Endothelial cell (in vitro differentiated cells): ENCODE measurements at regions not wholly inside any gene's neighbourhood (a gene's known extent, or its start where the extent isn't known, plus 50 kb on each side); places are given as distances from the start of the nearest gene placed in this dataset.

ENCODE experiments used
- DNase-seq: peaks from one replicate; pipeline ENCODE4 v3.0.0; 2021; ENCODE audit warnings: low spot score
- H3K27ac Mint-ChIP-seq: one replicate; pipeline ENCODE4 v1.8.0; 2021; ENCODE audit warnings: mixed read lengths, inconsistent platforms; ENCODE audit not compliant: unreplicated experiment
- H3K27me3 Mint-ChIP-seq: one replicate; pipeline ENCODE4 v1.8.0; 2021; ENCODE audit warnings: mild to moderate bottlenecking, moderate library complexity, mixed read lengths, inconsistent platforms; ENCODE audit not compliant: unreplicated experiment
- H3K36me3 Mint-ChIP-seq: one replicate; pipeline ENCODE4 v1.8.0; 2021; ENCODE audit warnings: mild to moderate bottlenecking, low read depth, mixed read lengths, inconsistent platforms; ENCODE audit not compliant: unreplicated experiment
- H3K4me1 Mint-ChIP-seq: one replicate; pipeline ENCODE4 v1.8.0; 2021; ENCODE audit warnings: mild to moderate bottlenecking, mixed read lengths, inconsistent platforms; ENCODE audit not compliant: unreplicated experiment
- H3K4me3 Mint-ChIP-seq: one replicate; pipeline ENCODE4 v1.8.0; 2021; ENCODE audit warnings: mild to moderate bottlenecking, mixed read lengths, inconsistent platforms; ENCODE audit not compliant: unreplicated experiment
- H3K9me3 Mint-ChIP-seq: one replicate; pipeline ENCODE4 v1.8.0; 2021; ENCODE audit warnings: mixed read lengths, inconsistent platforms; ENCODE audit not compliant: unreplicated experiment
- CTCF ChIP-seq: fragments of 200-600 bp; sonication (generic); IDR thresholded peaks from one replicate; pipeline ENCODE4 v1.5.0; 2021; ENCODE audit warnings: antibody characterized with exemption; ENCODE audit not compliant: unreplicated experiment

- no peak for TF ChIP-seq CTCF
- H3K9me3 Mint-ChIP-seq = peaks cover 28% of the 10 kb centered on the region
- no peaks in the 10 kb centered on the region for H3K4me1 Mint-ChIP-seq
- H3K27me3 Mint-ChIP-seq = no peaks in the 10 kb centered on the region
- no peak overlapping the region for H3K4me3 Mint-ChIP-seq
- no peak for DNase-seq
- H3K36me3 Mint-ChIP-seq = no peaks in the 10 kb centered on the region
- no peak overlapping the region for H3K27ac Mint-ChIP-seq
Measured at GRCh38 chr16:7103056-7103455, 229.6 kb upstream of the RBFOX1 start.

- peaks cover 39% of the 10 kb centered on the region for H3K9me3 Mint-ChIP-seq
- no peak overlapping the region for H3K4me3 Mint-ChIP-seq
- H3K4me1 Mint-ChIP-seq = no peaks in the 10 kb centered on the region
- H3K27me3 Mint-ChIP-seq = peaks cover 2% of the 10 kb centered on the region
- peaks cover 2% of the 10 kb centered on the region for H3K36me3 Mint-ChIP-seq
- H3K27ac Mint-ChIP-seq = no peak overlapping the region
- no peak for DNase-seq
- TF ChIP-seq CTCF = no peak
Measured at GRCh38 chr16:7101054-7101453, 231.6 kb upstream of the RBFOX1 start.

GRCh38 chr16:7097518-7097917 lies 235.1 kb upstream of the RBFOX1 start:
- no peaks in the 10 kb centered on the region for H3K4me1 Mint-ChIP-seq
- H3K9me3 Mint-ChIP-seq = peaks cover 40% of the 10 kb centered on the region
- H3K36me3 Mint-ChIP-seq = peaks cover 2% of the 10 kb centered on the region
- no peak for DNase-seq
- peaks cover 2% of the 10 kb centered on the region for H3K27me3 Mint-ChIP-seq
- H3K4me3 Mint-ChIP-seq = no peak overlapping the region
- no peak overlapping the region for H3K27ac Mint-ChIP-seq
- no peak for TF ChIP-seq CTCF

- Mint-ChIP-seq H3K27me3 (peaks cover 2% of the 10 kb centered on the region), H3K36me3 (peaks cover 2% of the 10 kb centered on the region), H3K9me3 (peaks cover 40% of the 10 kb centered on the region), H3K4me1 (no peaks in the 10 kb centered on the region), H3K4me3 (no peak overlapping the region), H3K27ac (no peak overlapping the region)
- TF ChIP-seq CTCF = no peak
- DNase-seq = no peak
Measured at GRCh38 chr16:7093511-7093910, 239.1 kb upstream of the RBFOX1 start.

GRCh38 chr16:7090628-7091115 lies 242.0 kb upstream of the RBFOX1 start:
- H3K27me3 Mint-ChIP-seq = no peaks in the 10 kb centered on the region
- no peak overlapping the region for H3K27ac Mint-ChIP-seq
- H3K9me3 Mint-ChIP-seq = peaks cover 32% of the 10 kb centered on the region
- H3K4me1 Mint-ChIP-seq = no peaks in the 10 kb centered on the region
- TF ChIP-seq CTCF = no peak
- H3K36me3 Mint-ChIP-seq = no peaks in the 10 kb centered on the region
- DNase-seq = no peak
- no peak overlapping the region for H3K4me3 Mint-ChIP-seq
